C1 segment of cervical spinal cord (tissue), 14 donors: ENCODE measurements at regions not wholly inside any gene's neighbourhood (a gene's known extent, or its start where the extent isn't known, plus 50 kb on each side); places are given as distances from the start of the nearest gene placed in this dataset.
"Not testable (repeated sequence)": the region's sequence is repeated elsewhere in the genome, so short reads cannot be mapped to it uniquely, and the experiment has no call there.

Experiments
- DNase-seq, 14 donors: peaks; one replicate each; lab custom pipeline; 2025; lab: John Stamatoyannopoulos, UW

GRCh38 chr11:90455347-90455920 lies 232.6 kb upstream of the CHORDC1 start:
- DNase-seq, result not testable (repeated sequence)

GRCh38 chr11:90453525-90453924 lies 230.7 kb upstream of the CHORDC1 start:
- DNase-seq, result no peak

GRCh38 chr11:90449606-90450005 lies 226.8 kb upstream of the CHORDC1 start:
- no peak for DNase-seq

- DNase-seq, result no peak
Observed at GRCh38 chr11:90448256-90448655, 225.4 kb upstream of the CHORDC1 start.

- DNase-seq, result no peak
Observed at GRCh38 chr11:90447618-90448017, 224.8 kb upstream of the CHORDC1 start.

GRCh38 chr11:90446207-90446606 lies 223.4 kb upstream of the CHORDC1 start:
- no peak for DNase-seq

GRCh38 chr11:90438069-90438468 lies 215.2 kb upstream of the CHORDC1 start:
- no peak for DNase-seq

GRCh38 chr11:90434858-90435257 lies 212.0 kb upstream of the CHORDC1 start:
- no peak for DNase-seq

GRCh38 chr11:90428836-90429235 lies 206.0 kb upstream of the CHORDC1 start:
- no peak for DNase-seq

- DNase-seq, result no peak
Observed at GRCh38 chr11:90426442-90426841, 203.6 kb upstream of the CHORDC1 start.

- no peak for DNase-seq
Observed at GRCh38 chr11:90423378-90423777, 200.5 kb upstream of the CHORDC1 start.

- not testable (repeated sequence) for DNase-seq
Observed at GRCh38 chr11:90422787-90423186, 199.9 kb upstream of the CHORDC1 start.

GRCh38 chr11:90414221-90414620 lies 191.4 kb upstream of the CHORDC1 start:
- DNase-seq, result no peak

- DNase-seq, result no peak
Observed at GRCh38 chr11:90407350-90407749, 184.5 kb upstream of the CHORDC1 start.

GRCh38 chr11:90392692-90393091 lies 169.8 kb upstream of the CHORDC1 start:
- DNase-seq, result no peak

- no peak for DNase-seq
Observed at GRCh38 chr11:90391756-90392155, 168.9 kb upstream of the CHORDC1 start.

GRCh38 chr11:90380206-90380605 lies 157.4 kb upstream of the CHORDC1 start:
- DNase-seq, result no peak

GRCh38 chr11:90373971-90374370 lies 151.1 kb upstream of the CHORDC1 start:
- no peak for DNase-seq

- DNase-seq, result no peak
Observed at GRCh38 chr11:90364527-90364926, 141.7 kb upstream of the CHORDC1 start.

- DNase-seq, result no peak
Observed at GRCh38 chr11:90363739-90364138, 140.9 kb upstream of the CHORDC1 start.

GRCh38 chr11:90355200-90355599 lies 132.4 kb upstream of the CHORDC1 start:
- DNase-seq, result no peak

- DNase-seq, result no peak
Observed at GRCh38 chr11:90349731-90350130, 126.9 kb upstream of the CHORDC1 start.

GRCh38 chr11:90344546-90344945 lies 121.7 kb upstream of the CHORDC1 start:
- DNase-seq, result no peak

- DNase-seq, result no peak
Observed at GRCh38 chr11:90343673-90344072, 120.8 kb upstream of the CHORDC1 start.
